ENCODE measurements at regions not wholly inside any gene's neighbourhood (a gene's known extent, or its start where the extent isn't known, plus 50 kb on each side); places are given as distances from the start of the nearest gene placed in this dataset.
"Not testable (repeated sequence)": the region's sequence is repeated elsewhere in the genome, so short reads cannot be mapped to it uniquely, and the experiment has no call there.

DNA sequence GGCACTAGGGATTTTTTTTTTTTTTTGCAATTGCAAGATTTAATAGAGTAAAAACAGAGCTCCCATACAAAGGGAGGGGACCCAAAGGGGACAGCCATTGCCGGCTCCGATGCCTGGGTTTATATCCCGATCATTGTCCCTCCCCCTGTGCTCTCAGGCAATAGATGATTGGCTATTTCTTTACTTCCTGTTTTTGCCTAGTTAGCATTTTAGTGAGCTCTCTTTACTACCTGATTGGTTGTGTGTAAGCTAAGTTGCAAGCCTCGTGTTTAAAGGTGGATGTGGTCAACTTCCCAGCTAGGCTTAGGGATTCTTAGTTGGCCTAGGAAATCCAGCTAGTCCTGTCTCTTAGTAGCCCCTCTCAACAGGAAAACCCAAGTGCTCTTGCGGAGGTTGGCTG is 148.2 kb upstream of the TNFAIP3 start:
- TF ChIP-seq EZH2 (IDR thresholded peaks at IDR 0.05); FOXP2 (optimal IDR thresholded peaks at IDR 0.05; ENCODE audit: control extremely low read depth, extremely low read length, insufficient read depth): not testable (repeated sequence)
